ENCODE measurements at regions not wholly inside any gene's neighbourhood (a gene's known extent, or its start where the extent isn't known, plus 50 kb on each side); places are given as distances from the start of the nearest gene placed in this dataset.

DNA sequence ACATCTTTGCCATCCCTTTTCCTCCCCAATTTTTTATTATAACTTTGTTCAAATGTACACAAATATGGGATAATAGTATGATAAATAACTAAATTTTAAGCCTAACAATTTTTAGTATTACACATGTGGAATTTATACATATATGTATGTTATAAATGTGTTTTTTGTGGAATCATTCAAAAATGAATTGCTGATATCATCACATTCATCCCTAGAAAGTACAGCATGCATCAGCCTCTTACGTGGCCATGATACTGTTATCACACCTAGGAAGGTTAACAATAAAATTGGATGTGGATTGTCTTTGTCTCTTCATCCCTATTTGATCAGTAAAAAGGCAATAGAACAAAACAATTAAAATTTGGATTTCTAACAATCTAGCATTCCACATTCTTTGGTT, 73.7 kb upstream of the DAP start:
- no peaks in the 10 kb centered on the region for H3K36me3 ChIP-seq
- intact Hi-C loops (cut with DNase I), result no loop called here
- TF ChIP-seq, protein P1, sequence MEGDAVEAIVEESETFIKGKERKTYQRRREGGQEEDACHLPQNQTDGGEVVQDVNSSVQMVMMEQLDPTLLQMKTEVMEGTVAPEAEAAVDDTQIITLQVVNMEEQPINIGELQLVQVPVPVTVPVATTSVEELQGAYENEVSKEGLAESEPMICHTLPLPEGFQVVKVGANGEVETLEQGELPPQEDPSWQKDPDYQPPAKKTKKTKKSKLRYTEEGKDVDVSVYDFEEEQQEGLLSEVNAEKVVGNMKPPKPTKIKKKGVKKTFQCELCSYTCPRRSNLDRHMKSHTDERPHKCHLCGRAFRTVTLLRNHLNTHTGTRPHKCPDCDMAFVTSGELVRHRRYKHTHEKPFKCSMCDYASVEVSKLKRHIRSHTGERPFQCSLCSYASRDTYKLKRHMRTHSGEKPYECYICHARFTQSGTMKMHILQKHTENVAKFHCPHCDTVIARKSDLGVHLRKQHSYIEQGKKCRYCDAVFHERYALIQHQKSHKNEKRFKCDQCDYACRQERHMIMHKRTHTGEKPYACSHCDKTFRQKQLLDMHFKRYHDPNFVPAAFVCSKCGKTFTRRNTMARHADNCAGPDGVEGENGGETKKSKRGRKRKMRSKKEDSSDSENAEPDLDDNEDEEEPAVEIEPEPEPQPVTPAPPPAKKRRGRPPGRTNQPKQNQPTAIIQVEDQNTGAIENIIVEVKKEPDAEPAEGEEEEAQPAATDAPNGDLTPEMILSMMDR (IDR thresholded peaks at IDR 0.05), result no peak
- H3K27ac ChIP-seq, result no peak overlapping the region
- H3K4me1 ChIP-seq, result no peaks in the 10 kb centered on the region
- no peak overlapping the region for H3K4me3 ChIP-seq
- no peaks in the 10 kb centered on the region for H3K27me3 ChIP-seq
- no peaks in the 10 kb centered on the region for H3K9me3 ChIP-seq
- DNase-seq (no peak), ATAC-seq (no peak)

DNA sequence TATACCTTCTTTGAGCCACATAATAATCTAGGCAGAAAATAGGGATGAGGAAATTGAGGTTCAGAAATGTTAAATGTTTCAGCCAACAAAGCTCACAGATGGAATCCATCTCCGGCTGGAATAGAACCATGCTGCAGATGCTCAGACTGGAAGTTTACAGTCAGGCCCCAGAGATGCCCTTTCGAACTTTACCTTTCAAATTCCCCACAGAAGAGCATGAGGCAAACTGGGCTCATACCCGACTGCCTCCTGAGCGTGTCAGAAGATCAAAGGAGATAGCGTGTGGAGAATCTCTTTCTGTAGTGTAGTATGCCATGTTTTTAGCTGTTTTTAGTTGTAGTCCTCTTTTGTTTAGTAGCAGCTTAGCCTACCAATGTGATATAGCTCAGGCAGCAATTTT, 72.0 kb upstream of the DAP start:
- H3K9me3 ChIP-seq, result no peaks in the 10 kb centered on the region
- TF ChIP-seq, protein P1 (IDR thresholded peaks at IDR 0.05), result no peak
- intact Hi-C loops (cut with DNase I), result no loop called here
- no peaks in the 10 kb centered on the region for H3K4me1 ChIP-seq
- H3K4me3 ChIP-seq, result no peak overlapping the region
- DNase-seq, result no peak
- no peaks in the 10 kb centered on the region for H3K36me3 ChIP-seq
- H3K27me3 ChIP-seq, result no peaks in the 10 kb centered on the region
- H3K27ac ChIP-seq, result no peak overlapping the region
- ATAC-seq, result no peak

DNA sequence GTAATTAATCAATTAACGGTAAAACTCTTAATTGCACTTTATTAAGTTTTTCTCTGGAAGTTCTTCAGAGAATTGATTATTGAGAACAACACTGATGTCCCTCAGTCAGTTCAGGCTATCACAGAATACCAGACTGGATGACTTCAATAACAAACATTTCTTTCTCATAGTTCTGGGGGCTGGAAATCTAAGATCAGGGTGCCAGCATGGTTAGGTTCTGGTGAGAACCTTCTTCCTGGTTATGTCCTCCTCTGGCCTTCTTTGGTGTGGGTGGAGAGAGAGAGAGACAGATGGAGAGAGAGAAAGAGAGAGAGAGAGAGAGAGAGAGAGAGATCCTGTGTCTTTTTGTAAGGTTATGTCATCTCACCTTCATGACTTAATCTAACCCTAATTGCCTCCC, 71.4 kb upstream of the DAP start:
- no peak overlapping the region for H3K4me3 ChIP-seq
- intact Hi-C loops (cut with DNase I), result no loop called here
- H3K4me1 ChIP-seq, result no peaks in the 10 kb centered on the region
- no peaks in the 10 kb centered on the region for H3K36me3 ChIP-seq
- no peak for DNase-seq
- TF ChIP-seq, protein P1 (IDR thresholded peaks at IDR 0.05), result no peak
- no peak overlapping the region for H3K27ac ChIP-seq
- no peaks in the 10 kb centered on the region for H3K9me3 ChIP-seq
- H3K27me3 ChIP-seq, result no peaks in the 10 kb centered on the region
- ATAC-seq, result no peak

DNA sequence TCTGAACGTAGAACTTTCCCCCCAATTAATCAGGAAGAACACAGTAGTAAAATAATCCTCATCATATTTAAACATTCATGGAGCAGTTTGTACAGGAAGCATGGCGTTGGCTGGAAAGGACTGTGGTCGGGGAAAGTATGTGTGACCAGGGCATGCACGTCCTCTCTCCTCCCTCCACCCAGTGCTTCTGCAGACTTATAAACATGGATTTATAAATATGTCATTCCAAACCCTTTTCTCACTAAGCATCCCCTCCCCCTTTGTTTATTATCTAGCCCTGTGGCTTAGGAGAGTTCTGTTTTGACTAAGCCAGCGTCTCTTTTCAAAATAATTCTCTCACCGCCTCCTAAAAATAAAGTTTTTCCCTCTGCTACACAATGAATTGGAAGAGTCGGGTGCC, 70.4 kb upstream of the DAP start:
- Histone ChIP-seq H3K27me3 (no peaks in the 10 kb centered on the region), H3K36me3 (no peaks in the 10 kb centered on the region), H3K27ac (no peak overlapping the region), H3K9me3 (no peaks in the 10 kb centered on the region), H3K4me1 (no peaks in the 10 kb centered on the region), H3K4me3 (no peak overlapping the region)
- DNase-seq (no peak), ATAC-seq (no peak)
- intact Hi-C loops (cut with DNase I), result no loop called here
- TF ChIP-seq, protein P1 (IDR thresholded peaks at IDR 0.05), result no peak

DNA sequence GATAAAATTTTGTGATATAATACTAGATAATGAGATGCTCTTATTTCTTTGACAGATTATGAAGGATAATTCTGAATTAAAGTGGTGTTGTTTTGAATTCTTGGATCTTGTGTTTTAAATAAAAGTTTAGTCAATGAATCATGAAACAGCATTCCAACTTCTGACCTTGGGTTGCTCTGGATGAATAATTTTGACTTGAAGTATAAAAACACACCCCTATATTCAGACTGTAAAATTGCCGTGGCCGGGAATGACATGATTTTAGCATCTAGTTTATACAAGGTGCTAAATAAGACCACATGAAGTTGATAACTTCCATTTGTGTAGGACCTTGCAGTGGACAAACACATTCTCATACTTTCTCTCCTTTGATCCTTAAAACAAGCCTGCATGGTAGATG, 67.2 kb upstream of the DAP start:
- no peak for ATAC-seq

DNA sequence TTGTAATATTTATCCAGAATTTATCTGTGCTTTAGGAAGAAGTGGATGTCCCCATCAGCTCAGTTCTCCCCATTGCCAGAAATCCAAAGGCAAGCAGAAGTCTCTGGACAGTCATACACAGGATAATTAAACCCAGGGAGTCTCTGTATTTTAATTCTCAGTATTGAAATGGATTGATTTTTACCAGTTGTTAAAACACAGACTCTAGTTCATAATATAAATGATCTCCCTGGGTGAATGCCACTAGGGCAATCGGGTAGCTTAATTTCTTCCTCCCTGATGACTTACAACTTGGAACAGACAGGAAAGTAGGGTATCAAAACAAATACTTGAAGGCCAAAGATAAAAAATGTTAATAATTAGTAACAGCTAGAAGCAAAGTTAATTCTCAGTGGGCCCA, 66.5 kb upstream of the DAP start:
- no peak overlapping the region for H3K4me3 ChIP-seq
- no peak overlapping the region for H3K27ac ChIP-seq
- ATAC-seq (no peak), DNase-seq (no peak)
- H3K27me3 ChIP-seq, result no peaks in the 10 kb centered on the region
- intact Hi-C loops (cut with DNase I), result no loop called here
- H3K36me3 ChIP-seq, result no peaks in the 10 kb centered on the region
- TF ChIP-seq, protein P1 (IDR thresholded peaks at IDR 0.05), result no peak
- H3K4me1 ChIP-seq, result no peaks in the 10 kb centered on the region
- H3K9me3 ChIP-seq, result no peaks in the 10 kb centered on the region

More for the DNA sequence above, 67.2 kb upstream of the DAP start:
- Histone ChIP-seq H3K27me3 (no peaks in the 10 kb centered on the region), H3K4me1 (no peaks in the 10 kb centered on the region), H3K9me3 (no peaks in the 10 kb centered on the region), H3K36me3 (no peaks in the 10 kb centered on the region), H3K4me3 (no peak overlapping the region), H3K27ac (no peak overlapping the region)
- TF ChIP-seq, protein P1 (IDR thresholded peaks at IDR 0.05), result no peak
- intact Hi-C loops (cut with DNase I), result no loop called here
- no peak for DNase-seq

Measured in upper lobe of right lung (tissue), 1 donor.